ENCODE measurements at regions not wholly inside any gene's neighbourhood (a gene's known extent, or its start where the extent isn't known, plus 50 kb on each side); places are given as distances from the start of the nearest gene placed in this dataset.
"Not testable (repeated sequence)": the region's sequence is repeated elsewhere in the genome, so short reads cannot be mapped to it uniquely, and the experiment has no call there.

DNA sequence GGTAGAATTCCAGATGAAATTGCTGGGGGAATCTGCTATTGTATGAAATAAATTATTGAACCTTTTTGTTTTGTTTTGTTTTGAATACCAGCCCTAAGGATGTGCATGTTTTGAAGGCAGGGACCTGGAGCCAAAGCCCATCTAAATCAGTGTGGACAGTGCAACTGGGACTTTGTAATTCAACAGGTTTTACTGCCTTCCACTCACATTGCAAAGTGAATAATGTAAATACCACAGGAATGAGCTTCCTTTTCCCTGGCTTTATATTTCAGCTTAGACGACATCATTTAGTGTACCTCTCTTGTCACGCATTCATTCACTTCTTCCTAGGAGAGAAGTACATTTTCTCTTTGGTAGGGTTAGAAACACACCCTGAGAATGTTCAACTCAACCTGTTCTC is 795.0 kb downstream of the CENPC start:
- DNase-seq (ENCODE audit: low read depth in 2 of 2, low spot score in 1 of 2), result no peak

DNA sequence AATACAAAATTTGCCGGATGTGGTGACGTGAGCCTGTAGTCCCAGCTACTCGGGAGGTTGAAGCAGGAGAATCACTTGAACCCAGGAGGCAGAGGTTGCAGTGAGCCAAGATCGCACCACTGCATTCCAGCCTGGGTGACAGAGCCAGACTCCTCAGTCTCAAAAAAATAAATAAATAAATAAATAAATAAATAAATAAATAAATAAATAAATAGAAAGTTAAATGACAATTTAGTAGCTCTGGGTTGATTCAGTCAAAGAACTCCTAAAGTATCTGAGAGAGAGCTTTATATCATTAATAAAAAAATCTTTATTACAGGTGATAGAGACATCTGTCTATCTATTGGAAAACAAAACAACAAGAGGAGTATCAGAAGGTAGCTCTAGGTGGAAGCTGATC is 798.4 kb downstream of the CENPC start:
- DNase-seq (ENCODE audit: low read depth in 2 of 2, low spot score in 1 of 2), result not testable (repeated sequence)

DNA sequence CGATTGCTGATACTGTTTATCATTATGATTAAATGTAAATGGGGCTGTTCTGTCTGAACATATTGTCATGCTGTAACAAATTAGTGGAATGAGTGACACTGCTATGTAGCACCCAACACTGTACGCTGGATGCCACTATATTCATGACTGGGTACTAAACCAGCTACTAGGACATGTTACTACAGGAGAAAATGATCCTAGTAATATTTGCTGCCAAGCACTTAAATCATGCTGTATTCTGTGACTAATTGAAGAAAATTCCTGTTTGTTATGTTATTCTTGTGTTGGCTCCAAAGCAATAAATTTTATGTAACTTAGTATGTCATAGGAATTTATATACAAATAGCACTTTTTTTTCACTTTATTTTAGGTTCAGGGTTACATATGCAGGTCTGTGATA is 804.2 kb downstream of the CENPC start:
- no peak for DNase-seq (ENCODE audit: low read depth in 2 of 2, low spot score in 1 of 2)

DNA sequence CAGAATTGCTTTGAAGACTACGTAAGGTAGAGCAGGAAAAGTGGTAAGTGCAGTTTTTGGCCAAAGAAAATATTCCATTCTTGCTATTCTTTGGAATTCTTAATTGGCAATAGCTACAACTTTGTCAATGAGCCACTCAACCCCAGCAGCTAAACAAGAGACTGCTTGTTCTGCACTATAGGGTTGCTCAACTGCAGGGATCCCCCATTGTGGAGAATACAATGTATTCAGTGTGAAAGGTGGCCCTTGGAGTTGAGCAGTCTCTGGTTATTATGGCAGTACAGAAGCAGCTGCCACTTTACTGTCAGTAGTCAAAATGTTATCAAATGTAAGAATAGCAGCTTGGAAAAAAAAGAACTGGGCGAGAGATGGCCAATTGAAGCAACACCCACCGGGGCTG is 808.7 kb downstream of the CENPC start:
- DNase-seq (ENCODE audit: low read depth in 2 of 2, low spot score in 1 of 2), result no peak

GRCh38 chr4:66728280-66728679 is 817.0 kb downstream of the CENPC start:
- no peak for DNase-seq (ENCODE audit: low read depth in 2 of 2, low spot score in 1 of 2)

DNA sequence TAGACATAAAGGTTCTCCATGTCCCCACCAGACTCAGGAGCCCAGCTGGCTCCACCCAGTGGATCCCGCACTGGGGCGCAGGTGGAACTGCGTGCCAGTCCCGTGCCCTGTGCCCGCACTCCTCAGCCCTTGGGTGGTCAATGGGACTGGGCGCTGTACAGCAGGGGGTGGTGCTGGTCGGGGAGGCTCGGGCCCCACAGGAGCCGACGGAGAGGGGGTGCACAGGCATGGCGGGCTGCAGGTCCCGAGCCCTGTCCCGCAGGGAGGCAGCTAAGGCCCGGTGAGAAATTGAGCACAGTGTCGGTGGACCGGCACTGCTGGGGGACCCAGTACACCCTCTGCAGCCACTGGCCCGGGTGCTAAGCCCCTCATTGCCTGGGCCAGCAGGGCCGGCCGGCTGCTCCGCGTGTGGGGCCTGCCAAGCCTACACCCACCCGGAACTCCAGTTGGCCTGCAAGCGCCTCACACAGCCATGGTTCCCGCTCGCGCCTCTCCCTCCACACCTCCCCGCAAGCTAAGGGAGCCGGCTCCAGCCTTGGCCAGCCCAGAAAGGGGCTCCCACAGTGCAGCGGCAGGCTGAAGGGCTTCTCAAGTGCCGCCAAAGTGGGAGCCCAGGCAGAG is 832.9 kb downstream of the CENPC start:
- not testable (repeated sequence) for DNase-seq (ENCODE audit: low read depth in 2 of 2, low spot score in 1 of 2)

DNA sequence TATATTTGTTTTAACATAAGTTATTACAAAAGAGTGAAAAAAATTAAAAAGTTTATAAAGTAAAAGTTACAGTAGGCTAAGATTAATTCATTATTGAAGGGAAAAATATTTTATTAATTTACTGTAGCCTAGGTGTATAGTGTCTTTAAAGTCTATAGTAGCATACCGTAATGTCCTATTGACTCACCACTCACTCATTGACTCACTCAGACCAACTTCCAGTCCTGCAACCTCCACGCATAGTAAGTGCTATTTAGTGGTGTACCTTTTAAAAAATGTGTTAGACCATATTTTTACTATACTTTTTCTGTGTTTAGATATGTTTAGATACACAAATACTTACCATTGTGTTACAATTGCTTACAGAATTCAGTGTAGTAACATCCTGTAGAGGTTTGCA is 841.1 kb downstream of the CENPC start:
- no peak for DNase-seq (ENCODE audit: low read depth in 2 of 2, low spot score in 1 of 2)

- DNase-seq (ENCODE audit: low read depth in 2 of 2, low spot score in 1 of 2), result no peak
These were observed 850.6 kb downstream of the CENPC start for GRCh38 chr4:66694739-66695138.

GRCh38 chr4:66693694-66694093 is 851.6 kb downstream of the CENPC start:
- no peak for DNase-seq (ENCODE audit: low read depth in 2 of 2, low spot score in 1 of 2)

GRCh38 chr4:66691101-66691500 is 854.2 kb downstream of the CENPC start:
- no peak for DNase-seq (ENCODE audit: low read depth in 2 of 2, low spot score in 1 of 2)

GRCh38 chr4:66688674-66689073 is 856.6 kb downstream of the CENPC start:
- DNase-seq (ENCODE audit: low read depth in 2 of 2, low spot score in 1 of 2), result no peak

- no peak for DNase-seq (ENCODE audit: low read depth in 2 of 2, low spot score in 1 of 2)
These were observed 857.8 kb downstream of the CENPC start for GRCh38 chr4:66687459-66687858.

DNA sequence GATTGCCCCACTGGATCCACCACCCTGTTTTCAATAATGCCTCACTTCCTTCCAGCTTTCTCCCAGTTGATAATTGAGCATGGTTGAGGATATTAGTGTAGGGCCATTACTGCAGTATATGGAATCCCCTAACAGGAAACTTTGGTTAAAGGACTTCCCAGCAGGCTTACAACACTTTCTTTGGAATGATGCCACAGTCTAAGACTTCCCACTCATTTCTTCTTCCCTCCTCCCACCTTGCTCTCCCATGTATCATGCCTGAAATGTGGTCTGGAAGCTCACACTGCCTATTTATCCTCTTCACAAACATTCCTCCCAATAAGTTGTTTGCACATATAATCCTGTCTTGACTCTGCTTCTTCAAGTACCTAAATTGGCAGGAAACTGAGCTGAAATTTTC is 863.3 kb downstream of the CENPC start:
- no peak for DNase-seq (ENCODE audit: low read depth in 2 of 2, low spot score in 1 of 2)

DNA sequence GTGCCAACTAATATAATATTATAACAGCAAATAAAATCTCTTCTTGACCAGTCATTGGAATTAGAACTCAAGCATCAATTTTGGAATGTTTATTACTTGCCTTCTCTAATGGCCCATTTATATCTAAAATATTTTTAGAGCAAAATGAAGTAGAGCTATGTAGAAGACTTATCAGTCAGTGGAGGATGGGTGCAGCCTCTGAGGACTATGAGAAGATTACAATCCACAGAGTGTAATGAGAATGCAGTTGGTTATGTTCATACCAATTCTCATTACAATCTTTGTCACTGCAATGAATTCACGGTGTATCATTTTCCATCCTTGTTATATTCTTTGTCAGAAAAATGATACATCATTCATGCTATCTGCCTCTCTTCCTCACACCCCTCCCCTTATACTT is 878.1 kb downstream of the CENPC start:
- DNase-seq (ENCODE audit: low read depth in 2 of 2, low spot score in 1 of 2), result no peak

- no peak for DNase-seq (ENCODE audit: low read depth in 2 of 2, low spot score in 1 of 2)
These were observed 882.7 kb downstream of the CENPC start for GRCh38 chr4:66662620-66663019.

GRCh38 chr4:66658809-66659208 is 886.5 kb downstream of the CENPC start:
- DNase-seq (ENCODE audit: low read depth in 2 of 2, low spot score in 1 of 2), result no peak

GRCh38 chr4:66655505-66655904 is 889.8 kb downstream of the CENPC start:
- DNase-seq (ENCODE audit: low read depth in 2 of 2, low spot score in 1 of 2), result no peak

GRCh38 chr4:66653937-66654336 is 891.4 kb downstream of the CENPC start:
- DNase-seq (ENCODE audit: low read depth in 2 of 2, low spot score in 1 of 2), result no peak

DNA sequence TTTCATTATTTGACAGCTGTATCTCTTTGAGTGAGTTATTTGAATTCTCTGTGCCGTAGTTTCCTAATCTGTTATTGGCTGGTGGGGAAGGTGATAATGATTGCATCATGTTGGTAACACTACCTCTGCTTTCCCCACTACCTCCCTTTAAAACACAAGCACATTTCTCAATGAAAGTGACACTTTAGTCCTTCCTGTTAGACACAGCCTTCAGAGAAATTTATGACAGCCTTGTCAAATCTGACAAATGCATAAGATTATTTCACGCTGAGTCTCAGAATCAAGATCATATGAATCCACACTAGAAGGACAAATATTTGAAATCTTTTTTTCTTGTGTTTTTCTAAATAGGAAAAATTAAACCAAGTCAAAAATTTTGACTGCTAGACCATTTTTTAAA is 896.1 kb downstream of the CENPC start:
- DNase-seq (ENCODE audit: low read depth in 2 of 2, low spot score in 1 of 2), result no peak

DNA sequence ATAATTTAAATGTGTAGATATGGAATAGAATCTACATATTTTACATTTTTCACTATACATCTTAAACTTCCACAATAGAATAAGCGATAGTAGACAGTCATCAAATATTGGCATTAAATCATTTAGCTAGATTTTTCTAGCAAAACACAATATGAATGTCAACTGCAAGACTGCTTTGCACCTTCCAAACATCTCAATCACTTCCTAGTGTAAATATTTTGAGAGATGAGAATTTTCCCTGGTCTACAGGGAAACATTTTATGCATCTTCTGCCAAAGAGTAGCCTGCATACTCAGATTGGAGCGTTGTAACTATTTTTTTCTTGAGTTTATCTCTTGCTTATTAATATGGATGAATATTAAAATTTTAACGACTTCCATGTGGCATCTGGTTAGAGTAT is 897.4 kb downstream of the CENPC start:
- DNase-seq (ENCODE audit: low read depth in 2 of 2, low spot score in 1 of 2), result no peak

DNA sequence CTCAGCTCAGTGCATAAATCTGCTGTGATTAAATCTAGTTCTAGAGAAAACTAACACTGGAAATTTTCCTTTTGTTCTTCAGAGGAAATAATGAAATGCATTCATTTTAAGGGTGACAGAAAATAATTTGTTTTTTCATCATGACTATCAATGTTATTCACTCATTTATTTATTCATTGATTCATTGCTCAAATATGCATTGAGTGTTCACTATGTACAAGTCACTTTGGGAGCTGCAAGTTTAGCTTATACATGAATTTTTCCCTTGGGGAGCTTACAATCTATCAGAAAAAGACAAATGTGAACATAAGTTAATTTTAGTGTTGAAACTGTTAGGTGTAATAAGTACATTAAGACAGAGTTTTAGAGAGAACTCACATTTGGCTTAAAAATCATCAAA is 897.8 kb downstream of the CENPC start:
- no peak for DNase-seq (ENCODE audit: low read depth in 2 of 2, low spot score in 1 of 2)

- DNase-seq (ENCODE audit: low read depth in 2 of 2, low spot score in 1 of 2), result no peak
These were observed 904.9 kb downstream of the CENPC start for GRCh38 chr4:66640233-66640990.

- no peak for DNase-seq (ENCODE audit: low read depth in 2 of 2, low spot score in 1 of 2)
These were observed 905.9 kb downstream of the CENPC start for GRCh38 chr4:66639361-66639760.
